ENCODE measurements at regions not wholly inside any gene's neighbourhood (a gene's known extent, or its start where the extent isn't known, plus 50 kb on each side); places are given as distances from the start of the nearest gene placed in this dataset.

- H3K27me3 ChIP-seq (ENCODE audit: insufficient read depth, insufficient read length): no peaks in the 10 kb centered on the region
- no peak overlapping the region for H3K4me3 ChIP-seq (ENCODE audit: insufficient read length, low read depth)
- H3K4me1 ChIP-seq (ENCODE audit: insufficient read depth, insufficient read length): peaks cover 3% of the 10 kb centered on the region
- H3K9me3 ChIP-seq (ENCODE audit: insufficient read depth, low read length): no peaks in the 10 kb centered on the region
- no peak overlapping the region for H3K9ac ChIP-seq (ENCODE audit: insufficient read length, low read depth)
- no peak for TF ChIP-seq YY1 (IDR thresholded peaks at IDR 0.05; ENCODE audit: insufficient read depth, insufficient read length)
- no peak for TF ChIP-seq ZNF274 (IDR thresholded peaks at IDR 0.05; ENCODE audit: low read depth, low read length)
- no peak for TF ChIP-seq SUZ12 (IDR thresholded peaks at IDR 0.05; ENCODE audit: extremely low read depth, insufficient read depth, insufficient read length)
- no peaks in the 10 kb centered on the region for H3K36me3 ChIP-seq (ENCODE audit: insufficient read depth, insufficient read length, low read length)
- DNase-seq (ENCODE audit: low read depth, low spot score): no peak
Observed at GRCh38 chr2:12073217-12073852, 326.9 kb downstream of the LPIN1 start.

- Histone ChIP-seq H3K9me3 (ENCODE audit: insufficient read depth, low read length) (no peaks in the 10 kb centered on the region), H3K36me3 (ENCODE audit: insufficient read depth, insufficient read length, low read length) (no peaks in the 10 kb centered on the region), H3K9ac (ENCODE audit: insufficient read length, low read depth) (no peak overlapping the region), H3K27me3 (ENCODE audit: insufficient read depth, insufficient read length) (no peaks in the 10 kb centered on the region), H3K4me3 (ENCODE audit: insufficient read length, low read depth) (no peak overlapping the region), H3K4me1 (ENCODE audit: insufficient read depth, insufficient read length) (peaks cover 3% of the 10 kb centered on the region)
- TF ChIP-seq ZNF274 (IDR thresholded peaks at IDR 0.05; ENCODE audit: low read depth, low read length) (no peak), YY1 (IDR thresholded peaks at IDR 0.05; ENCODE audit: insufficient read depth, insufficient read length) (no peak), SUZ12 (IDR thresholded peaks at IDR 0.05; ENCODE audit: extremely low read depth, insufficient read depth, insufficient read length) (no peak)
- DNase-seq (ENCODE audit: low read depth, low spot score): no peak
Observed at GRCh38 chr2:12074126-12074844, 327.9 kb downstream of the LPIN1 start.

GRCh38 chr2:12074845-12075217, 328.4 kb downstream of the LPIN1 start:
- no peaks in the 10 kb centered on the region for H3K36me3 ChIP-seq (ENCODE audit: insufficient read depth, insufficient read length, low read length)
- no peak overlapping the region for H3K9ac ChIP-seq (ENCODE audit: insufficient read length, low read depth)
- H3K4me3 ChIP-seq (ENCODE audit: insufficient read length, low read depth): no peak overlapping the region
- no peaks in the 10 kb centered on the region for H3K9me3 ChIP-seq (ENCODE audit: insufficient read depth, low read length)
- peaks cover 3% of the 10 kb centered on the region for H3K4me1 ChIP-seq (ENCODE audit: insufficient read depth, insufficient read length)
- H3K27me3 ChIP-seq (ENCODE audit: insufficient read depth, insufficient read length): no peaks in the 10 kb centered on the region
- DNase-seq (ENCODE audit: low read depth, low spot score): no peak
- TF ChIP-seq SUZ12 (IDR thresholded peaks at IDR 0.05; ENCODE audit: extremely low read depth, insufficient read depth, insufficient read length) (no peak), ZNF274 (IDR thresholded peaks at IDR 0.05; ENCODE audit: low read depth, low read length) (no peak), YY1 (IDR thresholded peaks at IDR 0.05; ENCODE audit: insufficient read depth, insufficient read length) (no peak)

GRCh38 chr2:12075603-12076002, 329.2 kb downstream of the LPIN1 start:
- H3K4me3 ChIP-seq (ENCODE audit: insufficient read length, low read depth): no peak overlapping the region
- no peaks in the 10 kb centered on the region for H3K27me3 ChIP-seq (ENCODE audit: insufficient read depth, insufficient read length)
- no peaks in the 10 kb centered on the region for H3K9me3 ChIP-seq (ENCODE audit: insufficient read depth, low read length)
- H3K36me3 ChIP-seq (ENCODE audit: insufficient read depth, insufficient read length, low read length): no peaks in the 10 kb centered on the region
- no peak for TF ChIP-seq ZNF274 (IDR thresholded peaks at IDR 0.05; ENCODE audit: low read depth, low read length)
- TF ChIP-seq YY1 (IDR thresholded peaks at IDR 0.05; ENCODE audit: insufficient read depth, insufficient read length): no peak
- TF ChIP-seq SUZ12 (IDR thresholded peaks at IDR 0.05; ENCODE audit: extremely low read depth, insufficient read depth, insufficient read length): no peak
- no peak for DNase-seq (ENCODE audit: low read depth, low spot score)
- no peak overlapping the region for H3K9ac ChIP-seq (ENCODE audit: insufficient read length, low read depth)
- peaks cover 3% of the 10 kb centered on the region for H3K4me1 ChIP-seq (ENCODE audit: insufficient read depth, insufficient read length)

- TF ChIP-seq YY1 (IDR thresholded peaks at IDR 0.05; ENCODE audit: insufficient read depth, insufficient read length) (no peak), ZNF274 (IDR thresholded peaks at IDR 0.05; ENCODE audit: low read depth, low read length) (no peak), SUZ12 (IDR thresholded peaks at IDR 0.05; ENCODE audit: extremely low read depth, insufficient read depth, insufficient read length) (no peak)
- no peaks in the 10 kb centered on the region for H3K27me3 ChIP-seq (ENCODE audit: insufficient read depth, insufficient read length)
- peaks cover 3% of the 10 kb centered on the region for H3K4me1 ChIP-seq (ENCODE audit: insufficient read depth, insufficient read length)
- H3K9ac ChIP-seq (ENCODE audit: insufficient read length, low read depth): no peak overlapping the region
- no peaks in the 10 kb centered on the region for H3K36me3 ChIP-seq (ENCODE audit: insufficient read depth, insufficient read length, low read length)
- H3K4me3 ChIP-seq (ENCODE audit: insufficient read length, low read depth): no peak overlapping the region
- no peak for DNase-seq (ENCODE audit: low read depth, low spot score)
- no peaks in the 10 kb centered on the region for H3K9me3 ChIP-seq (ENCODE audit: insufficient read depth, low read length)
Observed at GRCh38 chr2:12076810-12077209, 330.4 kb downstream of the LPIN1 start.

GRCh38 chr2:12080360-12080759, 333.9 kb downstream of the LPIN1 start:
- no peak overlapping the region for H3K4me3 ChIP-seq (ENCODE audit: insufficient read length, low read depth)
- no peak for TF ChIP-seq SUZ12 (IDR thresholded peaks at IDR 0.05; ENCODE audit: extremely low read depth, insufficient read depth, insufficient read length)
- TF ChIP-seq ZNF274 (IDR thresholded peaks at IDR 0.05; ENCODE audit: low read depth, low read length): no peak
- TF ChIP-seq YY1 (IDR thresholded peaks at IDR 0.05; ENCODE audit: insufficient read depth, insufficient read length): no peak
- H3K9me3 ChIP-seq (ENCODE audit: insufficient read depth, low read length): no peaks in the 10 kb centered on the region
- H3K27me3 ChIP-seq (ENCODE audit: insufficient read depth, insufficient read length): no peaks in the 10 kb centered on the region
- H3K36me3 ChIP-seq (ENCODE audit: insufficient read depth, insufficient read length, low read length): no peaks in the 10 kb centered on the region
- no peak for DNase-seq (ENCODE audit: low read depth, low spot score)
- H3K9ac ChIP-seq (ENCODE audit: insufficient read length, low read depth): no peak overlapping the region
- H3K4me1 ChIP-seq (ENCODE audit: insufficient read depth, insufficient read length): no peaks in the 10 kb centered on the region

GRCh38 chr2:12081481-12082210, 335.2 kb downstream of the LPIN1 start:
- Histone ChIP-seq H3K27me3 (ENCODE audit: insufficient read depth, insufficient read length) (no peaks in the 10 kb centered on the region), H3K9ac (ENCODE audit: insufficient read length, low read depth) (no peak overlapping the region), H3K4me3 (ENCODE audit: insufficient read length, low read depth) (no peak overlapping the region), H3K36me3 (ENCODE audit: insufficient read depth, insufficient read length, low read length) (no peaks in the 10 kb centered on the region), H3K9me3 (ENCODE audit: insufficient read depth, low read length) (no peaks in the 10 kb centered on the region), H3K4me1 (ENCODE audit: insufficient read depth, insufficient read length) (no peaks in the 10 kb centered on the region)
- no peak for DNase-seq (ENCODE audit: low read depth, low spot score)
- TF ChIP-seq SUZ12 (IDR thresholded peaks at IDR 0.05; ENCODE audit: extremely low read depth, insufficient read depth, insufficient read length): no peak
- TF ChIP-seq ZNF274 (IDR thresholded peaks at IDR 0.05; ENCODE audit: low read depth, low read length): no peak
- TF ChIP-seq YY1 (IDR thresholded peaks at IDR 0.05; ENCODE audit: insufficient read depth, insufficient read length): no peak
